Hepatic stellate cell (primary cell): ENCODE measurements at regions not wholly inside any gene's neighbourhood (a gene's known extent, or its start where the extent isn't known, plus 50 kb on each side); places are given as distances from the start of the nearest gene placed in this dataset.
"Not testable (repeated sequence)": the region's sequence is repeated elsewhere in the genome, so short reads cannot be mapped to it uniquely, and the experiment has no call there.

Source experiments
- DNase-seq: peaks from one replicate; pipeline ENCODE4 v3.0.0; 2011; ENCODE audit warnings: low spot score

DNA sequence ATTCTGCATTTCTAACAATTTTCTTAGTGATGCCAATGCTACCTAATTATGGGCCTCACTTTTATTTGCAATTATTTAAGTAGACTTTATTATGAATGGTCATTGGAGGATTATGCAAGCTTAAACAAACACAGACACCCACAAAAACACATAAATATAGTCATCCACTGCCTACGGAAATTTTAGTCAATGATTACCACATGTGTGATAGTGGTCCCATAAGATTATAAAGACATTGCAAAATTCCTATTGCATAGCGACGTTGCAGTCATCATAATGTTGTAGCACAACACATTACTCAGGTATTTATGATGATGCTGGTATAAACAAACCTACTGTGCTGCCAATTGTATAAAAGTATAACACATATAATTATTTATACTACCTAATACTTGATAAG lies 247.8 kb upstream of the ALCAM start:
- DNase-seq: no peak

DNA sequence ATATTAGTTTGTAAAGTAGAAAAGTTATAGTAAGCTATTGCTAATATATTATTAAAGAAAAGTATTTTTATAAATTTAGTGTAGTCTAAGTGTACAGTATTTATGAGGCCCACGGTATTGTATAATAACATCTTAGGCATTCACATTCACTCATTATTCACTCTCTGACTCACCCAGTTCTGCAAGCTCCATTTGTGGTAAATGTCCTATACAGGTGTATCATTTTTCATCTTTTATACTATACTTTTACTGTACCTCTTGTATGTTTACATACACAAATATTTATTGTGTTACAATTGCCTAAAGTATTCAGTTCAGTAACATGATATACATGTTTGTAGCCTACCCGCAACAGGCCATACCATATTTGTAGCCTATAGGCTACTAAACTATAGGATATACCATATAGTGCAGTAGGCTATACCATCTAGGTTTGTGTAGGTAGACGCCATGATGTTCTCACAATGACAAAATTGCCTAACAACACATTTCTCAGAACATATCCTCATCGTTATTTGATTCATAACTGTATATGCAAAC lies 246.8 kb upstream of the ALCAM start:
- DNase-seq: no peak

GRCh38 chr3:105130911-105131310 lies 235.8 kb upstream of the ALCAM start:
- no peak for DNase-seq

DNA sequence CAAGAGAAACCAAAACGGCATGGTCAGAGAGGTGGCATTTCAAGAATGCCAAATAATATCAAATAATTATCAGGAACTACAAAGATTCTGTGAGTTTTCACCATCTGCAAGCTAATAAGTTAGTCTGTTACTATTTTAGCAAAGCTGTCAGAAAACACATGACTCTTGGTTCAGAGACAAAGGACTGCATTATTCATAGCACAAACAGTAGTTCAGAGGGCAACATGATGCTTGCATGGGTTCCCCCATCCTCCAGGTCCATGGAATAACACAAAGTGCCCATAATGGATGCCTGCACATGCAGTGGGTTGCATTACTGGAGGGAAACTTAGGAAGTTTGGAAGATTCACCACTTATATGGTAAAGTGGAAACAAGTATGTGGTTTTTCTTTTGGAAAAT lies 228.8 kb upstream of the ALCAM start:
- DNase-seq: no peak

DNA sequence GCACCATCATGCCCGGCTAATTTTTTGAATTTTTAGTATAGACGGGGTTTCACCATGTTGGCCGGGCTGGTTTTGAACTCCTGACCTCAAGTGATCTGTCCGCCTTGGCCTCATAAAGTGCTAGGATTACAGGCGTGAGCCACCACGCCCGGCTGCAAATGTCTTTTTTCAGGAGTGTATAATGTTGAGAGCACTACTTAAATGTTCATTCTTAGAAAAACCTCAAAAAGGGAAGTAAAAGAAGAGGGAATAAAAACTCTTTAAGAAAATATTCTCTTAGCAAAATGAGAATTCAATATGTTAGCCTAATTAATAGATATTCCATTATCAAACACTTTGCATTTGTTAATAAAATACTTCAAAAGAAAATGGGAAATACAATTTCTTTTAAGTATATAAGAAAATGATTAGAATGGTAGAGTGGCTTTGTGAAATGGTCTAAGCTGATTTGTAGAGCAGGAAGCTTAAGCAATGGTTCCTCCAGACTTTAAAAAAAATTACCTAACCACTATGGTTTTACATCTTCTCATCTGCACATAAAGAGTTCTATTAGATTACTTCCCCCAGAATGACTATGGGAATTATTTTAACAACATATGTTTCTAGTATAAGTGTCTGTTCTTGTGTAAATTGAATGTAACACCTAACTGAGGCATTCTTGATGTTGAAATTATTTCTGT lies 226.7 kb upstream of the ALCAM start:
- no peak for DNase-seq

- DNase-seq: no peak
Observed at GRCh38 chr3:105140899-105141367, 225.8 kb upstream of the ALCAM start.

DNA sequence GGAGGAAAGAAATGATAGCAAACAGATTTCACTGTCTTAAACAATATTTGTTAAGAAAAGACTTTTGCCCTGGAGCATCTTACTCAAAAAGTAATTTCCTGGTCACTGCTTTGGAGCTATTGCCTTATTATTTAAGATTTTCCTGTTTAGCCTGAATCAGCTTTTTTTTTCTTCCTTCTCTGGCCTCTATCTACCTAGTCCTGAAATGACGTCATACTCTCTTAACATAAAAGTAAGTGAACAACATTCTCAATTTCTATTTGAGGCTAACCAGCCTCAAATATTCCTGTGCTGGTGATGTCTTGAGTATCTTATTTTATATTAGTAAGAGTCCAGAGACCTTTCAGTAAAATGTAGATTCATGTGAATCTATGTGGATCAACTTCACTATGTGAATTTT lies 221.9 kb upstream of the ALCAM start:
- DNase-seq: no peak

DNA sequence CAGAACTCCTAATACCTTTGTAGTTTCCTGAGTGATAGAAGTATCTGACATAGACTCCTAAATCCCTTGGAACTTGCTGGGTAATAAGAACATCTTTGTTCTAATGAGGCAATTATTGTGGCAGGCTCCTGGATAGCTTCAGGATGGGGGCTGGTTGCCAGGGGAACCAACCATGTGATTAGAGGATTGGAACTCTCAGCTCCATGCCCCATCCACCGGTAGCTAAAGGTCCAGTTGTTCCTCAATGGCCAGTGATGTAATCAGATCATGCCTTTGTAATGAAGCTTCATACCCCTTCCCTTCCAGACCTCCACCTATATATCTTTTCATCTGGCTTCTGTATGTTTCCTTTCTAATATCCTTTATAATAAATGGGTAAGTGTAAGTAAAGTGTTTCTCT lies 221.2 kb upstream of the ALCAM start:
- DNase-seq: no peak

DNA sequence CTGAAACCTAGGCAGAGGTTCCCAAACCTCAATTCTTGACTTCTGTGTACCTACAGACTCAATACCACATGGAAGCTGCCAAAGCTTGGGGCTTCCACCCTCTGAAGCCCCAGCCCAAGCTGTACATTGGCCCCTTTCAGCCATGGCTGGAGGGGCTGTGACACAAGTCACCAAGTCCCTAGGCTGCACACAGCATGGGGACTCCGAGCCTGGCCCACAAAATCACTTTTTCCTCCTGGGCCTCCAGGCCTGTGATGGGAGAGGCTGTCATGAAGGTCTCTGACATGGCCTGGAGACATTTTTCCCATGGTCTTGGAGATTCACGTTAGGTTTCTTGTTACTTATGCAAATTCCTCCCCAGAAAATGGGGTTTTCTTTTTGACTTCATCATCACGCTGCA lies 217.5 kb upstream of the ALCAM start:
- not testable (repeated sequence) for DNase-seq

DNA sequence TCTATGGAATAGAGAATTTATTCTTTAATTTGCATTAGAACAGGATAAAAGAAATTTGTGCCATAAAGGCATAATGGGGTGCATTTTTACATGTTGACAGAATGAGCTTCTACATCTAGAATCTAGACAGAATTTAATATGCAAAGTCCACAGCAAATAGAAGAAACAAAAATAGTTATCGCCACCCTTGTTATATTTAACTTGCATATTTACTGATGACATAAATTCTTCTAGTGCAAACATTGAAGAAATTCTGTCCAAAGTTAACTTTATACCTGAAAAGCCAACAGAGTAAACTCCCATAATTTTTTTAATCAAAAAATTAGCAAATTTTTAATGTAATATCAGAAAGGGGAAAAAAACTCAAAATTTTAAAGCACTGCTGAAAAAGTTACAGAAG lies 213.7 kb upstream of the ALCAM start:
- DNase-seq: no peak

DNA sequence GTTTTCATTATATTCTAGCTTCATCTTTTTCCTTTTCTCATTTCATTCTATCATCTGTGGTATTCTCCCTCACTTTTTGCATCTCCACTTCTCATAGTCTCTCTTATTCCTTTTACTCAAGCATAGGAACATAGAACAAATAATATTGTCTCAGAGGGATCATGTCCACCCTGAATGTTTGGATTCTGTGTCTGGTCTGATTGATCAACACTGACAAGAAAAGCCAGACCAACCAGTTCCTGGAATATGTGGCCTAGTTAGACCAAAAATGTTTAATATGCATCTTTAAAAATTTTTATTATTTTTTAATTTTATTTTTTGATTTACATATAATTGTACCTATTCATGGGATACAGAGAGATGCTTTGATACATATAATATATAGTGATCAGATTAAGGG lies 212.0 kb upstream of the ALCAM start:
- no peak for DNase-seq

GRCh38 chr3:105157067-105157765 lies 209.5 kb upstream of the ALCAM start:
- no peak for DNase-seq

DNA sequence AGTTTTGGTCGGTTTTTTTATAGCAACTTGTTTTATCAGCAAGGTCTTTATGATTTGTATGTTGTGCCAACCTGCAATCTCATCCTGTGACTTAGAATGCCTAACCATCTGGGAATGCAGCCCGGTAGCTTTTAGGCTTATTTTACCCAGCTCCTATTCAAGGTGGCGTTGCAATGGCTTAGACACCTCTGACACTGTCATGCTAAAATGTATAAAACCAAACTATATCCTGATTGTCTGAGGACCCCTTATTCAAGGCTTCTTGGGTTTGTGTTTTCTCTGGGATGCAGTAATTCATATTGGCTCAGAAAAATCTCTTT lies 209.0 kb upstream of the ALCAM start:
- no peak for DNase-seq

DNA sequence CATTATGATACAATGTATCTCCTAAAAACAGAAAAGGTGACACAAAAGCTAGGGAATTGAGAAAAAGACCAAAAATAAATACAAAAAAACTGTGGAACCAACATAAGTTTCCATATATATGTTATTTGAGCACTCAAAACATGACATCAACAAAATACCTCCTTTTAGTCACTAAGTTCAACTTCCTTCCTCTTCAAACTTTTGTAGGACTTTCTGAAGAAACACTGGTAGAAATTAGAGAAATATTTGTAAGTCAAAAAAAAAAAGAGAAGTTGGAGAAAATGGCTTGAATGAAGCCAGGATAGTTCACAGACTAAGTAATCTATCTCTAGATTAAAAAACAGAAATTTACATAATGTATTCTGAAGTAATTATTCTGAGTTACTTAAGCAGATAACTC lies 208.4 kb upstream of the ALCAM start:
- no peak for DNase-seq

DNA sequence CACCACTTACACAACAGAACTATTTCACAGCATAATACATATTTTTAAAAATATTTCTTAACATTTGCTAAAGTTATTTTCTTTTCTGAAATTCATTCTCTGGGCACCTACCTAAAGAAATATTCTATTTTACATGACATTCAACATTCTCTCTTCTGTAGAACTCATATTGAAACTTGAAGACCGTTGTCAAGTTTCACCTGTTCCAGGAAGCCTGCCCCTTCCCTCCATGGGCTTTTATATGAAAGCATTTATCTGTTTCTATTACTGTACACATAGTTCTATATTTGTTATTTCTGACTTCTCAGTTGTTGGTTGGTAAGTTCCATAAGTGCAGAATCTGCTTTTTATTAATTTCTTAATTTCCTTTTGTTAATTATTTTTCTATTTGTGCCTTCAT lies 204.3 kb upstream of the ALCAM start:
- no peak for DNase-seq

DNA sequence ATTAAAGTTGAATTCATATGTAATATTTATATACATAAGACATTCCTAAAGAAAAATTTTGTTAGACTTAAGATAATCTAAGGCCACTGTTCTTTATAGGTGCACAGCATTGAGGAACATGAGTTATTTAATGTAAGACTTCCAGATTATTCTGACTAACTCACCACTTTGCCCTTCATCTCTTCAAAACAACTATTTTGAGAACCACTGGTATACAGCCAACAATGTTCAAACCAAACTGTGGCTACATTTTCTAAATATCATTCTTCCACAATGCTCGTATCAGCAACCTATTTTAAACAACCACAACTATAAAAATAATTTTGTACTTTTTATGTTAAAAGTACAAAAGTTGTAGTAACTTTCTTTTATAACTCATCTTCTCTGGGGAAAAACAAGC lies 199.8 kb upstream of the ALCAM start:
- peak; percentile 1 for DNase-seq

GRCh38 chr3:105170423-105170822 lies 196.3 kb upstream of the ALCAM start:
- no peak for DNase-seq

DNA sequence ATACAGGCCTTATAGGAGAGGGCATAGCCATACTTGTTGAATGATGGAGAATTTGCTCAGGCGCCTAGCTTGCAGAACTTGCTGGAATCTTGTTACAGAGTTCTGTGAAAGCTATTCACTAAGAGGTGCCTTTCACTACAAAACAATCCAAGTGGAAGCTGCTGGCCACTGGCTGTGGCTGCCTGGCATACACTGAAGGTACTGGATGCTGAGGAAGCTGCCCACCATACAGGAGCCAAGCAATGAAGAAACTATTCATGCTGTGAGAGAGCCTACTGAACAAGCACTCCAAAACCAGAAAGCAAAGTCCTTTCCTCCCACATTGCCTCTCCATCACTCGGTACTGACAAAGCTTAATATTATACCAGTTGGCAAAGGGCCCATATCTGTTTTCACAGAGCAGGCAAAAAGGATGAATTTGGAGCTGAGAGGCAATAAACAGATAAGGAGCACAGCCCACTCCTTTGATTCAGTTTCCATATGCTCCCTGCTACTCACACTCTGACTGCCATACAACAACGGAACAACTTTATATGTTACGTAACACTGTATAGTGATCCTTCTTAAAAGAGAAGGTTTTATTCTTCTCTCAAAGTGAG lies 192.6 kb upstream of the ALCAM start:
- no peak for DNase-seq

- DNase-seq: no peak
Observed at GRCh38 chr3:105177576-105177975, 189.1 kb upstream of the ALCAM start.

DNA sequence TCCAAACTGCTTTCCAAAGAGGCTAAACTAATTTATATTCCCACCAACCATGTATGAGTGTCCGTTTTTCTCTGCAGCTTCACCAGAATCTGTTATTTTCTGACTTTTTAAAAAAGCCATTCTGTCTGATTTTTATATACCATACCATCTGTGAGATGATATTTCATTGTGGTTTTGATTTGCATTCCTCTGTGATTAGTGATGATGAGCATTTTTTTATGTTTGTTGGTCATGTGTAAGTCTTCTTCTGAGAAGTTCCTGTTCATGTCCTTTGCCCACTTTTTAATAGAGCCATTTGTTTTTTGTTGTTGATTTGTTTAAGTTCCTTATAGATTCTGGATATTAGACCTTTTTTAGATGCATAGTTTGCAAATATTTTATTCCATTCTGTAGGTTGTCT lies 179.4 kb upstream of the ALCAM start:
- no peak for DNase-seq

DNA sequence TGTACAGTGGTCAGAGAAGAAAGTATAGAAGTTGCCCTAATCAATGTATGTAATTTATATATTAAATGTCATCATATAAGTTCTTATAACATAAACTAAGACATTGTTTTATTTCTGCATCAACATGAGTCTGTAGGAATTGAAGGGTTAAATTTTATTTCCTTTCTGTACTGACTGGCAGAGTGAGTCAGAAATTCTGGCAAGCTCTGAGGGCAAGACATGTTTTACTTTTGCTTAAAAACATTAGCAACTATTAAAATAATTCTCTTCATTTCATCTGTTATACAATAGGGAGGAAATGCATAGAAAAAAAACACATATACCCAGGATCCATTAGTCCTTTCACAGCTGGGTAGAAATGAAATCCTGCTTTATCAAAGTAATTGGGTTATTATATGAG lies 171.4 kb upstream of the ALCAM start:
- DNase-seq: no peak

DNA sequence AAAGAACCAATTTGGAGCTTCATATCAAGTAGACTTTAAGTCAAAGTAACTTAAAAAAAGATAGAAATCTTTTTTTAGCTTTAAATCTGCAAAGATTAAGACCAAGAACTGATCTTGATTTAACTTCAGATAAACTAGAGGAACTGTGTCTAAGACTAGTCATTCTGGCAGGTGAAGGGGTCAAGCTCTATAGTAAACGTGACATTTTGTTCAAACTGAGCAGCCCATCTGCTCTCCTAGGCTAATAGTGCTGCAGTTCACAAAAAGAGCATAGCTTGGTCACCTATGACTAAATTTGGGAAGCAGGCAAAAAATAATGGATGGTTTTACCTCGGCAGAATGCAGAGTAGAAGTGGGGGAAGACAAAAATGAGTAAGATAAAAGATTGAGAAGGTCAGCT lies 168.8 kb upstream of the ALCAM start:
- DNase-seq: no peak

- DNase-seq: no peak
Observed at GRCh38 chr3:105199217-105199616, 167.5 kb upstream of the ALCAM start.

DNA sequence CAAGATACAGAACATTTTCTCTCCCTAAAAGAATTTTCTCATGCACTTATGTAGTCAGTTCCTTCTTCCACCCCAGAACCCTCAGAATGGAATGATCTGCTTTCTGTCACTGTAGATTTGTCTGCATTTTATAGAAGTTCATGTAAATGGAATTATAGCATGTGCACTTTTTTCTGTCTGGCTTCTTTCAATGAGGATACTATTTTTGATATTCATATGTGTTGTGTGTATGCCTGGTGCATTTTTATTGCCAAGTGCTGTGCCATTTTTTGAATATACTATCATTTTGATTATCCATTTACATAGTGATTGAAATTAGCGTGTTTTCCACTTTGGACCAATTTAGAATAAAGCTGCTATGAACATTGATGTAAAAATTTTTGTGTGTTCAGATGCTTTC lies 156.6 kb upstream of the ALCAM start:
- no peak for DNase-seq
